ENCODE measurements at regions not wholly inside any gene's neighbourhood (a gene's known extent, or its start where the extent isn't known, plus 50 kb on each side); places are given as distances from the start of the nearest gene placed in this dataset.

DNA sequence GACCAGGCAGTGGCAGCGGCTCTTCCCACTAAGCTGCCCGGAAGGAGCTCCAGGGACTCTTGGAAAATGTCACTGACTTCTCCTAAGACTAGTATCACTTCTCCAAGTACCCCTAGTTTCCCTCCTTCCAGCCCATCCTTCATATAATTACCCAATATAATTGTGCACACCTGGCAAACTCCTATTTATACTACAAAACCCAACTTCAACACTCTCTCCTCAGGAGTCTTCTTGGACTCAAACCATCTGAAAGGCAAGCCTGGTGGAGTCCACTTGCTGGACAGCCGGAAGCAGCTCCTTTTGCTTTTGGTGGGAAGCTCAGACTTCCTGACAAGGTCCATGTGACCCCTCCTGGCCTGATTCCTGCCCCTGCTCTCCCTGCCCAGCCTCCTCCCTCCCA lies 955.9 kb downstream of the TBC1D22A start:
- 76 to 82% (median 78%) methylated on average over 3 of the region's 3 CpGs for WGBS, 4 donors
- DNase-seq = no peak
- no peak for TF ChIP-seq POLR2A (IDR thresholded peaks at IDR 0.05)
- TF ChIP-seq, protein P1, sequence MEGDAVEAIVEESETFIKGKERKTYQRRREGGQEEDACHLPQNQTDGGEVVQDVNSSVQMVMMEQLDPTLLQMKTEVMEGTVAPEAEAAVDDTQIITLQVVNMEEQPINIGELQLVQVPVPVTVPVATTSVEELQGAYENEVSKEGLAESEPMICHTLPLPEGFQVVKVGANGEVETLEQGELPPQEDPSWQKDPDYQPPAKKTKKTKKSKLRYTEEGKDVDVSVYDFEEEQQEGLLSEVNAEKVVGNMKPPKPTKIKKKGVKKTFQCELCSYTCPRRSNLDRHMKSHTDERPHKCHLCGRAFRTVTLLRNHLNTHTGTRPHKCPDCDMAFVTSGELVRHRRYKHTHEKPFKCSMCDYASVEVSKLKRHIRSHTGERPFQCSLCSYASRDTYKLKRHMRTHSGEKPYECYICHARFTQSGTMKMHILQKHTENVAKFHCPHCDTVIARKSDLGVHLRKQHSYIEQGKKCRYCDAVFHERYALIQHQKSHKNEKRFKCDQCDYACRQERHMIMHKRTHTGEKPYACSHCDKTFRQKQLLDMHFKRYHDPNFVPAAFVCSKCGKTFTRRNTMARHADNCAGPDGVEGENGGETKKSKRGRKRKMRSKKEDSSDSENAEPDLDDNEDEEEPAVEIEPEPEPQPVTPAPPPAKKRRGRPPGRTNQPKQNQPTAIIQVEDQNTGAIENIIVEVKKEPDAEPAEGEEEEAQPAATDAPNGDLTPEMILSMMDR (IDR thresholded peaks at IDR 0.05) = no peak
- intact Hi-C loops (cut with DNase I) = no loop called here
- Histone ChIP-seq H3K27me3 (peaks cover 9% of the 10 kb centered on the region), H3K9me3 (replicated peaks in 1 of 3) (no peaks in the 10 kb centered on the region), H3K4me3 (no peak overlapping the region), H3K27ac (no peak overlapping the region), H3K4me1 (replicated peaks in 1 of 2) (no peaks in the 10 kb centered on the region), H3K36me3 (replicated peaks in 1 of 2) (no peaks in the 10 kb centered on the region)

DNA sequence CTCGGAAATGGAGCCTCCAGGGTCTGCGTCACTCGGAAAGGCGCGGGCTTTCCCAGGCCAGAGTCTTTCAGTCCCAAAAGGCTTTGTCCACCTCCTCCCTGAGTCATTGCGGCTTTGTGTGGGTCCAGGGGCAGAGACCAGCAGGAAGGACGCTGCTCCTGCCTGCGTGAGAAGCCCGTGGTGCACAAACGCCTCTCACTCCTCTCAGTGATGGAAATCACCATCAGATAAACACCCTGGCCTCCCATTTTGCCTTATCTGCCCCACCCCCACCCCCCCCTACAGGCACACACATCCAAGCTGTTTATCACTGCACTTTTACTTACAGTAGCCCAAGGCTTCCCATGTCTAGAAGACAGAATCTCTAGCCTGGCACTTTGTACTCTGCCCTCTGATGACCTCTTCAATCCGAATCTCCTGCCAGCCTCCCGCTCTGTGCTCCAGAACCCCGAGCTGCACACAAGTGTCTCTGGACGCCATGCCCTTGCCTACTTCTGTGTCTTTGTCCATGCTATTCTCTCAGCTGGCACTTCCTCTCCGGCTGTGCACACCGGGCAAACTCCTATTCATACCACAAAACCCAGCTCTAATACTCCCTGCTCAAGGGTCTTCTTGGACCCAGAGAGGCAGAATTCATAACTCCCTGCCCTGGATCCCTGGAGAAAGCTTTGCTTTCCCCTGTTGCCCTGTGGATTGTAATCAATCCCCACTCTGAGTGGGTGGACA lies 954.6 kb downstream of the TBC1D22A start:
- Histone ChIP-seq H3K4me3 (no peak overlapping the region), H3K27ac (no peak overlapping the region), H3K36me3 (replicated peaks in 1 of 2) (no peaks in the 10 kb centered on the region), H3K4me1 (replicated peaks in 1 of 2) (no peaks in the 10 kb centered on the region), H3K9me3 (replicated peaks in 1 of 3) (no peaks in the 10 kb centered on the region), H3K27me3 (peaks cover 9% of the 10 kb centered on the region)
- no peak for TF ChIP-seq POLR2A (IDR thresholded peaks at IDR 0.05)
- TF ChIP-seq, protein P1 (IDR thresholded peaks at IDR 0.05) = no peak
- no peak for DNase-seq
- 72 to 82% (median 77%) methylated on average over 6 to 16 of the region's 16 CpGs for WGBS, 4 donors
- intact Hi-C loops (cut with DNase I) = no loop called here

- no peak for DNase-seq
- TF ChIP-seq, protein P1 (IDR thresholded peaks at IDR 0.05) = no peak
- TF ChIP-seq POLR2A (IDR thresholded peaks at IDR 0.05) = no peak
- Histone ChIP-seq H3K4me3 (no peak overlapping the region), H3K27me3 (peaks cover 9% of the 10 kb centered on the region), H3K4me1 (replicated peaks in 1 of 2) (no peaks in the 10 kb centered on the region), H3K36me3 (replicated peaks in 1 of 2) (no peaks in the 10 kb centered on the region), H3K27ac (no peak overlapping the region), H3K9me3 (replicated peaks in 1 of 3) (no peaks in the 10 kb centered on the region)
- 86 to 90% (median 88%) methylated on average over 15 to 18 of the region's 18 CpGs for WGBS, 4 donors
- intact Hi-C loops (cut with DNase I) = no loop called here
Measured at GRCh38 chr22:47715866-47716578, 953.6 kb downstream of the TBC1D22A start.

GRCh38 chr22:47713941-47714340 lies 951.5 kb downstream of the TBC1D22A start:
- no peaks in the 10 kb centered on the region for H3K36me3 ChIP-seq (replicated peaks in 1 of 2)
- DNase-seq = no peak
- H3K4me3 ChIP-seq = no peak overlapping the region
- no peak for TF ChIP-seq POLR2A (IDR thresholded peaks at IDR 0.05)
- TF ChIP-seq, protein P1 (IDR thresholded peaks at IDR 0.05) = no peak
- intact Hi-C loops (cut with DNase I) = no loop called here
- H3K27me3 ChIP-seq = peaks cover 14% of the 10 kb centered on the region
- no peak overlapping the region for H3K27ac ChIP-seq
- no peaks in the 10 kb centered on the region for H3K4me1 ChIP-seq (replicated peaks in 1 of 2)
- 50 to 67% (median 60%) methylated on average over 8 to 10 of the region's 10 CpGs for WGBS, 4 donors
- no peaks in the 10 kb centered on the region for H3K9me3 ChIP-seq (replicated peaks in 1 of 3)

All from adrenal gland (tissue), 9 donors.